Lung (tissue), 11 donors: ENCODE measurements at regions not wholly inside any gene's neighbourhood (a gene's known extent, or its start where the extent isn't known, plus 50 kb on each side); places are given as distances from the start of the nearest gene placed in this dataset.
A peak's percentile ranks its signal among the peaks of the same experiment; 100 is the strongest.

Experiments used
- ATAC-seq: fragments of 200-7000 bp; cut with Tn5 transposase; one replicate; pipeline ENCODE4 v1.9.1; 2020; ENCODE audit warnings: moderate number of reproducible peaks; ENCODE audit not compliant: insufficient read depth, low FRiP score
- DNase-seq, 3 donors: peaks; one replicate each; pipeline ENCODE4 v3.0.0-alpha.2; 2013 to 2017
- H3K27ac ChIP-seq, 2 donors: one replicate each; pipeline ENCODE4 v1.5.1; 2013; ENCODE audit warnings: mild to moderate bottlenecking in 2 of 2, moderate library complexity in 2 of 2, control low read depth in 1 of 2, inconsistent platforms in 1 of 2, low read depth in 1 of 2, low read length in 1 of 2
- H3K27me3 ChIP-seq, 3 donors: one replicate each; pipeline ENCODE4 v1.5.1; 2013; ENCODE audit warnings: low read length in 2 of 3; ENCODE audit not compliant: control insufficient read depth in 3 of 3, insufficient read depth in 3 of 3
- H3K36me3 ChIP-seq, 4 donors: one replicate each; pipeline ENCODE4 v1.5.1; 2013; ENCODE audit warnings: low read length in 4 of 4, mild to moderate bottlenecking in 1 of 4, moderate library complexity in 1 of 4; ENCODE audit not compliant: control insufficient read depth in 4 of 4, insufficient read depth in 4 of 4
- H3K4me1 ChIP-seq, 5 donors: one replicate each; pipeline ENCODE4 v1.5.1; 2013; ENCODE audit warnings: low read length in 5 of 5, mild to moderate bottlenecking in 2 of 5, moderate library complexity in 1 of 5; ENCODE audit not compliant: control insufficient read depth in 5 of 5, insufficient read depth in 5 of 5
- H3K4me3 ChIP-seq: one replicate; pipeline ENCODE4 v1.5.1; 2013; ENCODE audit warnings: mild to moderate bottlenecking, control low read depth, moderate library complexity
- H3K9ac ChIP-seq, 2 donors: one replicate each; pipeline ENCODE4 v1.5.1; 2013; ENCODE audit warnings: low read length in 2 of 2, control low read depth in 1 of 2; ENCODE audit not compliant: insufficient read depth in 1 of 2
- H3K9me3 ChIP-seq, 4 donors: one replicate each; pipeline ENCODE4 v1.5.1; 2013; ENCODE audit warnings: low read length in 3 of 4, mild to moderate bottlenecking in 1 of 4, moderate library complexity in 1 of 4; ENCODE audit not compliant: control insufficient read depth in 4 of 4, insufficient read depth in 3 of 4
- WGBS, 2 donors: extraction: QIAGEN DNeasy Blood & Tissue Kit; methylation state at CpG; one replicate each; pipeline ENCODE4 v1.1.7; 2013; 5-methylcytosine and 5-hydroxymethylcytosine counted together
- TF ChIP-seq, protein P1 (sequence below): IDR thresholded peaks from 2 replicates; pipeline ENCODE4 v1.5.1; 2012; ENCODE audit warnings: mild to moderate bottlenecking; ENCODE audit errors: control extremely low read depth, extremely low read depth
- donor health status: control.
- donor health status: control.
- donor health status: Bipolar disorder and iron deficiency.
- donor health status: healthy.
- donor health status: DM: yes; HTN: yes; CAD: no.

DNA sequence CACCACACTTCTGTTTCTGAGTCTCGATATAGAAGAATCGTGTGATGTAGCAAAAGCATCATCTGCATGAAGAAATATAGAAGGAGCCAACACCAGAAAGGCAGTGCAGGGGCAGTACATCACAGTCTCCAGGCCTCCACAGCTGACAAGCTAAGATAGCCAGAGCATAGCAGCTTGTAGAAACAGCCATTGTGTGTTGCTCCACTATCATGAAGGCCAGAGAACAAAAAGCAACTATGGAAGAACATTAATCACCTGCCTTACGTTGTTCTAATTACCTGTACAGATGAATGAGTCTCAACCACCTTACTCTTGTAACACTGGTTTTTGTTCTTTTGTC is 129.0 kb downstream of the RND3 start:
- peak; percentile 19 for ATAC-seq

DNA sequence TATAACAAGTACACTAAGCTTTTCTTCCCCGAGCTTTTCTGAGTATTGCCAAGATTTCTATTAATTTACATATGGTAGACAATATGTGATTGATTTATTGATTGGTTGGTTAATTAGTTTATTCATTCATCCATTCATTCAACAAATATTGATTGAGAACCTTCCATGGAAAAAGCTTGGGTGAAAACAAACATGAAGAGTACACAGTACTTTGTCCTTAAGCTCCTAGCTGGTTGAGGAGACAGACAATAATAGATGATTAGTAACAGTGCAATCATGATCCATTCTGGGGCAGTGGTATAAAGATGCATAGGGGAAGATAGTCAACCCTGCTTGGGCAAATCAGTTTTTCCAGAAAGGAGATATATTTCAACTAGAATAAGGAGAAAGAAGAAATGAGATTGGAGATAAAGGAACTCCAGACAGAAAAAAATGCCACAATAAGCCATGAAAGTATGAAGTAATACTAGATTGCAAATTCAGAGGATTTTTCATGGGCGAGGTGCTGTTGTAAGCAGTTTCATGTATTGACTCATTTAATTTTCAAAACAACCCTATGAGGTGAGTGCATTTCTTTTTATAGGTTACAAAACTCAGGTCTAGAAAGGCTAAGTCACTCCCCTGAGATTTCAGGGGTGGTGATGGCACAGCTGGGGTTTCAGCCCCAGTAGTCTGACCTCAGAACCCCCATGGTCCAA is 129.5 kb downstream of the RND3 start:
- 86 to 87% methylated on average over 2 of the region's 2 CpGs for WGBS, 2 donors
- no peak overlapping the region for H3K4me3 ChIP-seq
- no peak overlapping the region for H3K9ac ChIP-seq

More for the DNA sequence above, 129.0 kb downstream of the RND3 start:
- H3K9me3 ChIP-seq: no peaks in the 10 kb centered on the region
- no peak for DNase-seq
- TF ChIP-seq, protein P1, sequence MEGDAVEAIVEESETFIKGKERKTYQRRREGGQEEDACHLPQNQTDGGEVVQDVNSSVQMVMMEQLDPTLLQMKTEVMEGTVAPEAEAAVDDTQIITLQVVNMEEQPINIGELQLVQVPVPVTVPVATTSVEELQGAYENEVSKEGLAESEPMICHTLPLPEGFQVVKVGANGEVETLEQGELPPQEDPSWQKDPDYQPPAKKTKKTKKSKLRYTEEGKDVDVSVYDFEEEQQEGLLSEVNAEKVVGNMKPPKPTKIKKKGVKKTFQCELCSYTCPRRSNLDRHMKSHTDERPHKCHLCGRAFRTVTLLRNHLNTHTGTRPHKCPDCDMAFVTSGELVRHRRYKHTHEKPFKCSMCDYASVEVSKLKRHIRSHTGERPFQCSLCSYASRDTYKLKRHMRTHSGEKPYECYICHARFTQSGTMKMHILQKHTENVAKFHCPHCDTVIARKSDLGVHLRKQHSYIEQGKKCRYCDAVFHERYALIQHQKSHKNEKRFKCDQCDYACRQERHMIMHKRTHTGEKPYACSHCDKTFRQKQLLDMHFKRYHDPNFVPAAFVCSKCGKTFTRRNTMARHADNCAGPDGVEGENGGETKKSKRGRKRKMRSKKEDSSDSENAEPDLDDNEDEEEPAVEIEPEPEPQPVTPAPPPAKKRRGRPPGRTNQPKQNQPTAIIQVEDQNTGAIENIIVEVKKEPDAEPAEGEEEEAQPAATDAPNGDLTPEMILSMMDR: no peak
- no peak overlapping the region for H3K9ac ChIP-seq
- no peak overlapping the region for H3K4me3 ChIP-seq
- H3K36me3 ChIP-seq: no peaks in the 10 kb centered on the region
- H3K4me1 ChIP-seq: peaks cover 0 to 1% (median 0%) of the 10 kb centered on the region in 5 donors
- H3K27me3 ChIP-seq: no peaks in the 10 kb centered on the region
- 92 to 93% methylated on average over 3 of the region's 3 CpGs for WGBS, 2 donors
- no peak overlapping the region for H3K27ac ChIP-seq

DNA sequence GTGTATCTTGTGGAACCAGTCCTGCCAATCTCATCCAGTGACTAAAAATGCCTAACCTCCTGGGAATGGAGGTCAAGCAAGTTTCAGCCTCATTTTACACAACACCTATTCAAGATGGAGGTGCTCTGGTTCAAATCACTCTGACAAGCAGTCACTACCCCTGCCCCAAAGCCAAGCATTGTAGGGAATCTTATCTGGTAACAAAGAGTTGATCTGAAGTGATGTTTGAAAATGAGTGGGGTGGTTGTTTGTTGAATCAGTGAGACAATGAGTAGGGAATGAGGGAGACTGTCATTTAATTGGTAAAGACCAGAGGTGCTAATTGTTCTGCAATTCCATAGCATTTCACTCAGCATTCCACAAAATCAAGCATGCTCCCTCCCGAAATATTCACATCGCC is 132.0 kb downstream of the RND3 start:
- Histone ChIP-seq H3K27me3 (no peaks in the 10 kb centered on the region), H3K36me3 (no peaks in the 10 kb centered on the region), H3K9ac (no peak overlapping the region), H3K27ac (no peak overlapping the region), H3K4me1 (no peaks in the 10 kb centered on the region), H3K9me3 (no peaks in the 10 kb centered on the region), H3K4me3 (no peak overlapping the region)
- no peak for DNase-seq
- TF ChIP-seq, protein P1: no peak
- whole genome bisulfite sequencing, 2 donors: 89 to 96% methylated on average over 2 of the region's 2 CpGs
- ATAC-seq: no peak

More for the DNA sequence above, 129.5 kb downstream of the RND3 start:
- Histone ChIP-seq H3K27me3 (no peaks in the 10 kb centered on the region), H3K9me3 (no peaks in the 10 kb centered on the region), H3K4me1 (peaks cover 0 to 1% (median 0%) of the 10 kb centered on the region in 5 donors), H3K27ac (no peak overlapping the region), H3K36me3 (no peaks in the 10 kb centered on the region)
- ATAC-seq: no peak
- no peak for DNase-seq
- TF ChIP-seq, protein P1: no peak

DNA sequence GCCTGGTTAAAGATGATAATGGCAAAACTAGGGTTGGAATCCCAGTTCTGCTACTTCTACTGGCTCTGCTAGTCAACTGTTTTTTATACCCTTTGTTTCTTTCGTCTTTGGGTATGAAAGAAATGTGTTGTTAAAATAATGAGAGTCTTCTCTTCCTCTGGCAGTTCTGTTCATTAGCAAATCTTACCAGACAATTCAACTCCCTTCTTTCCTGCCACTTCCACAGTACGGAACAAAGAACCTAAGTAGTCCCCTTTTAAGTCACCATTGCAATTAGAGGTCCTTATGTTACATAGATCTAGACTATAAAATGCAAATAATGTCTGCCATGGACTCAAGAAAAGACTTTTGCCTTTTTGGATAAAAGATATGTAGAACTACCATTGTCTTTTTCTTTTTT is 134.1 kb downstream of the RND3 start:
- no peak overlapping the region for H3K4me3 ChIP-seq
- H3K36me3 ChIP-seq: no peaks in the 10 kb centered on the region
- no peak for ATAC-seq
- H3K4me1 ChIP-seq: no peaks in the 10 kb centered on the region
- no peak overlapping the region for H3K9ac ChIP-seq
- no peak overlapping the region for H3K27ac ChIP-seq
- no peaks in the 10 kb centered on the region for H3K27me3 ChIP-seq
- TF ChIP-seq, protein P1: no peak
- DNase-seq: no peak
- no peaks in the 10 kb centered on the region for H3K9me3 ChIP-seq
- 85 to 90% methylated on average over 2 of the region's 2 CpGs for WGBS, 2 donors
